Trophoblast cell (in vitro differentiated cells and primary cell): ENCODE measurements at regions not wholly inside any gene's neighbourhood (a gene's known extent, or its start where the extent isn't known, plus 50 kb on each side); places are given as distances from the start of the nearest gene placed in this dataset.

Experiments
- DNase-seq, 2 donors: peaks; one replicate each; pipeline ENCODE4 v3.0.0-alpha.2; 2016
- H2AFZ ChIP-seq: 2 replicates; pipeline ENCODE4 v1.6.1; 2013; ENCODE audit warnings: low read length, moderate library complexity, mild to moderate bottlenecking; ENCODE audit not compliant: insufficient read depth, poor library complexity
- H2AK5ac ChIP-seq: 2 replicates; pipeline ENCODE4 v1.6.1; 2013; ENCODE audit warnings: mild to moderate bottlenecking, low read length
- H2BK120ac ChIP-seq: 2 replicates; pipeline ENCODE4 v1.6.1; 2013; ENCODE audit warnings: low read length, mild to moderate bottlenecking, moderate library complexity; ENCODE audit not compliant: insufficient read depth, poor library complexity
- H2BK12ac ChIP-seq: 2 replicates; pipeline ENCODE4 v1.6.1; 2013; ENCODE audit warnings: mild to moderate bottlenecking, low read length, moderate library complexity
- H2BK5ac ChIP-seq: 2 replicates; pipeline ENCODE4 v1.6.1; 2013; ENCODE audit warnings: low read length, low read depth, moderate library complexity, mild to moderate bottlenecking; ENCODE audit not compliant: poor library complexity
- H3K14ac ChIP-seq: 2 replicates; pipeline ENCODE4 v1.6.1; 2013; ENCODE audit warnings: mild to moderate bottlenecking, low read length
- H3K18ac ChIP-seq: 2 replicates; pipeline ENCODE4 v1.6.1; 2013; ENCODE audit warnings: mild to moderate bottlenecking, low read length
- H3K23ac ChIP-seq: 2 replicates; pipeline ENCODE4 v1.6.1; 2013; ENCODE audit warnings: low read length
- H3K27ac ChIP-seq: 2 replicates; pipeline ENCODE4 v1.5.1; 2013; ENCODE audit warnings: low read depth, mild to moderate bottlenecking, inconsistent platforms, low read length, moderate library complexity
- H3K27me3 ChIP-seq: 2 replicates; pipeline ENCODE4 v1.6.1; 2013; ENCODE audit warnings: inconsistent platforms, mild to moderate bottlenecking, low read length, moderate library complexity; ENCODE audit not compliant: insufficient read depth
- H3K36me3 ChIP-seq, 2 experiments: 1 replicate in 1 of 2; 2 replicates in 1 of 2; pipeline ENCODE4 v1.6.1; 2013; ENCODE audit warnings: low read length in 2 of 2, mild to moderate bottlenecking in 2 of 2, moderate library complexity in 1 of 2; ENCODE audit not compliant: insufficient read depth in 2 of 2, control insufficient read depth in 1 of 2
- H3K4ac ChIP-seq: 2 replicates; pipeline ENCODE4 v1.6.1; 2013; ENCODE audit warnings: low read depth, mild to moderate bottlenecking, low read length, moderate library complexity
- H3K4me1 ChIP-seq, 2 experiments: 1 replicate in 1 of 2; 2 replicates in 1 of 2; pipeline ENCODE4 v1.6.1; 2013; ENCODE audit warnings: low read length in 2 of 2, mild to moderate bottlenecking in 2 of 2, moderate library complexity in 1 of 2; ENCODE audit not compliant: insufficient read depth in 2 of 2, control insufficient read depth in 1 of 2
- H3K4me2 ChIP-seq: 2 replicates; pipeline ENCODE4 v1.6.1; 2013; ENCODE audit warnings: inconsistent platforms, mild to moderate bottlenecking, low read length, moderate library complexity
- H3K4me3 ChIP-seq: 2 replicates; pipeline ENCODE4 v1.5.1; 2013; ENCODE audit warnings: mild to moderate bottlenecking, low read depth, low read length, inconsistent platforms
- H3K79me1 ChIP-seq: one replicate; pipeline ENCODE4 v1.6.1; 2013; ENCODE audit warnings: low read length
- H3K79me2 ChIP-seq: 2 replicates; pipeline ENCODE4 v1.6.1; 2013; ENCODE audit warnings: low read length, mild to moderate bottlenecking; ENCODE audit not compliant: control insufficient read depth, insufficient read depth, poor library complexity
- H3K9ac ChIP-seq: 2 replicates; pipeline ENCODE4 v1.6.1; 2013; ENCODE audit warnings: mild to moderate bottlenecking, low read length
- H3K9me3 ChIP-seq: 2 replicates; pipeline ENCODE4 v1.6.1; 2013; ENCODE audit warnings: low read depth, mild to moderate bottlenecking, control low read depth, inconsistent platforms, low read length; ENCODE audit not compliant: insufficient read depth
- H4K12ac ChIP-seq: 2 replicates; pipeline ENCODE4 v1.6.1; 2013; ENCODE audit warnings: low read depth, mild to moderate bottlenecking, low read length, moderate library complexity
- H4K8ac ChIP-seq: 2 replicates; pipeline ENCODE4 v1.6.1; 2013; ENCODE audit warnings: low read depth, mild to moderate bottlenecking, low read length, moderate library complexity
- H4K91ac ChIP-seq: one replicate; pipeline ENCODE4 v1.6.1; 2013; ENCODE audit warnings: low read depth, mild to moderate bottlenecking, low read length, moderate library complexity
- WGBS: extraction: QIAGEN DNeasy Blood & Tissue Kit; methylation state at CpG from one replicate; pipeline ENCODE4 v1.1.7; 2013; ENCODE audit warnings: missing lambda C conversion rate; ENCODE audit not compliant: insufficient read length, insufficient coverage; ENCODE audit errors: extremely low coverage; 5-methylcytosine and 5-hydroxymethylcytosine counted together

GRCh38 chr1:218589487-218589886 lies 244.4 kb downstream of the TGFB2 start:
- no CpG with 5 or more reads among the region's 6 CpGs for WGBS
- H3K14ac ChIP-seq: no peak overlapping the region
- no peaks in the 10 kb centered on the region for H3K9me3 ChIP-seq
- no peak overlapping the region for H3K9ac ChIP-seq
- H3K4me3 ChIP-seq: no peak overlapping the region
- H3K27ac ChIP-seq: no peak overlapping the region
- DNase-seq: no peak
- H3K79me1 ChIP-seq: peaks cover 24% of the 10 kb centered on the region
- no peak overlapping the region for H2AFZ ChIP-seq
- no peaks in the 10 kb centered on the region for H3K36me3 ChIP-seq
- no peak overlapping the region for H4K12ac ChIP-seq
- no peaks in the 10 kb centered on the region for H3K27me3 ChIP-seq
- H3K4ac ChIP-seq: no peak overlapping the region
- no peak overlapping the region for H2BK12ac ChIP-seq
- H3K4me1 ChIP-seq: peaks cover 8 to 12% of the 10 kb centered on the region in 2 experiments
- no peak overlapping the region for H2BK5ac ChIP-seq
- H4K91ac ChIP-seq: no peak overlapping the region
- H3K4me2 ChIP-seq: no peak overlapping the region
- H3K79me2 ChIP-seq: peaks cover 2% of the 10 kb centered on the region
- H3K18ac ChIP-seq: no peak overlapping the region
- H2AK5ac ChIP-seq: no peak overlapping the region
- peak overlapping the region; percentile 25 for H2BK120ac ChIP-seq
- no peak overlapping the region for H3K23ac ChIP-seq
- H4K8ac ChIP-seq: no peak overlapping the region

DNA sequence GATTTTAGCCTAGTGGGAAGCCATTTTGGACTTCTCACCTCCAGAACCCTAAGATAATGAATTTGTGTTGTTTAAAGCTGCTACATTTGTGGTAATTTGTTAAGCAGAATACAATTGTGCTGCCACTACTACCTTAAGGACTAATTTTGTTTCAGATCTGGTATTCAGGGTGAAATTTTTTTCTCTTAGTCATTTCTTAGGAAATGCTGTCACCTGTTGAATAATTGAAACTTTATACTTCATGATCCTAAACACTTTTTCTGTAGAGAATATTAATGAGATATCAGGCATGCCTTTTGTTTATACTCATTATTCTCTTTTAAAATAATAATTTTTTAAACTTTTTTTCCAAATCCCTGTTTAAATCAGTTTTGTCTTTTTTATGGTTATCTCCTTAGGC lies 246.8 kb downstream of the TGFB2 start:
- H4K91ac ChIP-seq: peak overlapping the region; percentile 86
- peaks cover under 1% of the 10 kb centered on the region for H3K79me2 ChIP-seq
- peaks cover 8% of the 10 kb centered on the region for H3K79me1 ChIP-seq
- H3K9ac ChIP-seq: no peak overlapping the region
- H2BK5ac ChIP-seq: no peak overlapping the region
- H3K14ac ChIP-seq: peak overlapping the region; percentile 53
- peak overlapping the region; percentile 64 for H2BK120ac ChIP-seq
- peaks cover 1% of the 10 kb centered on the region in 2 experiments for H3K4me1 ChIP-seq
- H3K23ac ChIP-seq: no peak overlapping the region
- H2BK12ac ChIP-seq: peak overlapping the region; percentile 92
- no peak overlapping the region for H2AK5ac ChIP-seq
- H3K27ac ChIP-seq: no peak overlapping the region
- no peak overlapping the region for H3K4me2 ChIP-seq
- no peak overlapping the region for H2AFZ ChIP-seq
- no peaks in the 10 kb centered on the region for H3K27me3 ChIP-seq
- H4K8ac ChIP-seq: no peak overlapping the region
- H3K4ac ChIP-seq: no peak overlapping the region
- H3K4me3 ChIP-seq: no peak overlapping the region
- peak in 1 of 2 donors; percentile 19 for DNase-seq
- H3K9me3 ChIP-seq: no peaks in the 10 kb centered on the region
- no peak overlapping the region for H3K18ac ChIP-seq
- H3K36me3 ChIP-seq: no peaks in the 10 kb centered on the region
- H4K12ac ChIP-seq: no peak overlapping the region

DNA sequence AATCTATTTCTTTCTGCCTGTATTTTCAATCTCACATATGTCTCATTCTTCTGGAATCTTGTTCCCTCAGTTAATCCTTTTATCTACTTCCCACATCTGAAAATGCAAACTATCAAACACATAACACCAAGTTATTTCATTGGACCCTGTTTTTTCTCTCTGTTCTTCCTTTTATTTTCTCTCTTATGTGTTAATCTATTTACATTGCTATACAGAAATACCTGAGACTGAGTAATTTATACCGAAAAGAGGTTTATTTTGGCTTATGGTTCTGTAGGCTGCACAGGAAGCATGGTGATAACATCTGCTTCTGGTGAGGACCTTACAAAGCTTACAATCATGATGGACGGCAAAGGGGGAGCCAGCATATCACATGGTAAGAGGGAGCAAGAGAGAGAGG lies 247.6 kb downstream of the TGFB2 start:
- no peaks in the 10 kb centered on the region for H3K36me3 ChIP-seq
- H4K8ac ChIP-seq: no peak overlapping the region
- H3K79me2 ChIP-seq: no peaks in the 10 kb centered on the region
- no peak overlapping the region for H2BK12ac ChIP-seq
- no peak overlapping the region for H3K27ac ChIP-seq
- no peaks in the 10 kb centered on the region for H3K4me1 ChIP-seq
- no peak overlapping the region for H2AK5ac ChIP-seq
- no peak overlapping the region for H3K4me3 ChIP-seq
- no peak overlapping the region for H3K14ac ChIP-seq
- H3K23ac ChIP-seq: no peak overlapping the region
- peak in 1 of 2 donors; percentile 45 for DNase-seq
- no peak overlapping the region for H2BK5ac ChIP-seq
- no peak overlapping the region for H2BK120ac ChIP-seq
- peak overlapping the region; percentile 39 for H4K91ac ChIP-seq
- no peak overlapping the region for H2AFZ ChIP-seq
- no peaks in the 10 kb centered on the region for H3K27me3 ChIP-seq
- H3K79me1 ChIP-seq: peaks cover 6% of the 10 kb centered on the region
- H3K9me3 ChIP-seq: no peaks in the 10 kb centered on the region
- H4K12ac ChIP-seq: no peak overlapping the region
- no peak overlapping the region for H3K4me2 ChIP-seq
- H3K18ac ChIP-seq: no peak overlapping the region
- H3K4ac ChIP-seq: no peak overlapping the region
- no CpG with 5 or more reads among the region's 2 CpGs for WGBS
- no peak overlapping the region for H3K9ac ChIP-seq

DNA sequence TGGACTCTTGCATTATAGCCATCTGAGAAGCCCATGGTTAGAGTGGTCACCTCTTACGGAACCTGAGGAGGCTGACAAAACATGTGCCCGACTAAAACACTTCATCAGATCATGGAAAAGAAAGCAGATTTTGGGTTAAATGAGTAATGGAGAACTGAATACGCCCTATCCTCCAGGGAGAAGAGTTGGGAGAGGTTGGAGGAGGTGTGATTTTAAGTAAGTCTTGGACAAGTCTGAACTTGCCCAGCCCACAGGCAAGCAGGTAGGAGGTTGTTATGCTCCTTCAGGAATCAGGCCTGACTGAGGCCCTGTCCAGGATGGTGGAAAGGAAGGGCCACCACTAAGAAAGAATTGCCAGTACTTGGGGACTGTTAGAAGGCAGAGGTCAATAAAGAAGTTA lies 255.8 kb downstream of the TGFB2 start:
- Histone ChIP-seq H2BK5ac (peak overlapping the region; percentile 61), H3K4ac (no peak overlapping the region), H3K79me1 (peaks cover 6% of the 10 kb centered on the region), H3K27ac (no peak overlapping the region), H3K9me3 (no peaks in the 10 kb centered on the region), H3K23ac (no peak overlapping the region), H3K18ac (no peak overlapping the region), H2BK12ac (peak overlapping the region; percentile 36), H4K8ac (peak overlapping the region; percentile 46), H3K27me3 (no peaks in the 10 kb centered on the region), H4K91ac (peak overlapping the region; percentile 89), H3K14ac (peak overlapping the region; percentile 28), H3K4me2 (no peak overlapping the region), H3K4me1 (no peaks in the 10 kb centered on the region), H2AK5ac (no peak overlapping the region), H3K79me2 (no peaks in the 10 kb centered on the region), H2BK120ac (peak overlapping the region; percentile 92), H3K4me3 (no peak overlapping the region), H3K9ac (no peak overlapping the region), H2AFZ (no peak overlapping the region), H3K36me3 (no peaks in the 10 kb centered on the region), H4K12ac (no peak overlapping the region)
- no CpG with 5 or more reads among the region's 3 CpGs for WGBS
- peak in 1 of 2 donors; percentile 22 for DNase-seq
